AG10803 (cell line): ENCODE measurements at regions not wholly inside any gene's neighbourhood (a gene's known extent, or its start where the extent isn't known, plus 50 kb on each side); places are given as distances from the start of the nearest gene placed in this dataset.

ENCODE experiments used
- DNase-seq: peaks from one replicate; pipeline ENCODE4 v3.0.0; 2010; ENCODE audit warnings: low read depth
- H3K4me3 ChIP-seq: 2 replicates; pipeline ENCODE4 v1.5.1; 2011; ENCODE audit warnings: mild to moderate bottlenecking, low read length, control low read depth
- TF ChIP-seq, protein P1 (sequence below): conservative IDR thresholded peaks from 2 replicates; pipeline ENCODE4 v1.5.1; 2011; ENCODE audit warnings: mild to moderate bottlenecking, low read length, control low read depth, inconsistent platforms

DNA sequence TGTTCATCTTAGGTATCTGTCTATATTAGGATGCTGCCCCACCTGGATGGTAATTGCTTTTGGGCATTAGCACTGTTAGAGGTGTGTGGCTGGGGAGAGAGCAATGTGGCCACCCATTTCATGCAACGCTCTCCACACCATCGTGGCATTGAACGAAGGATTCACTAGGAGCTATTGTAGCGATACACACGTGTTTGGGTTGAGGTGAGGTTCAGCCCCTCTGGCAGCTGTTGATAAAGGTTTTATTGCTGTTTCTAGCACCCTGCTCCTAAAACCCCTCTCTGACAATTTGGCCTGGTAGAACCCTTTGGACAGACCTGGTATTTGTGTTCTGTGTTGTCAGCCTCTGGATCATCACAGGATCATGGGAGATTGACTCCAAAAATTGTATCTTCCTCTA, 280.9 kb downstream of the PRL start:
- DNase-seq: no peak
- H3K4me3 ChIP-seq: no peak overlapping the region
- TF ChIP-seq, protein P1, sequence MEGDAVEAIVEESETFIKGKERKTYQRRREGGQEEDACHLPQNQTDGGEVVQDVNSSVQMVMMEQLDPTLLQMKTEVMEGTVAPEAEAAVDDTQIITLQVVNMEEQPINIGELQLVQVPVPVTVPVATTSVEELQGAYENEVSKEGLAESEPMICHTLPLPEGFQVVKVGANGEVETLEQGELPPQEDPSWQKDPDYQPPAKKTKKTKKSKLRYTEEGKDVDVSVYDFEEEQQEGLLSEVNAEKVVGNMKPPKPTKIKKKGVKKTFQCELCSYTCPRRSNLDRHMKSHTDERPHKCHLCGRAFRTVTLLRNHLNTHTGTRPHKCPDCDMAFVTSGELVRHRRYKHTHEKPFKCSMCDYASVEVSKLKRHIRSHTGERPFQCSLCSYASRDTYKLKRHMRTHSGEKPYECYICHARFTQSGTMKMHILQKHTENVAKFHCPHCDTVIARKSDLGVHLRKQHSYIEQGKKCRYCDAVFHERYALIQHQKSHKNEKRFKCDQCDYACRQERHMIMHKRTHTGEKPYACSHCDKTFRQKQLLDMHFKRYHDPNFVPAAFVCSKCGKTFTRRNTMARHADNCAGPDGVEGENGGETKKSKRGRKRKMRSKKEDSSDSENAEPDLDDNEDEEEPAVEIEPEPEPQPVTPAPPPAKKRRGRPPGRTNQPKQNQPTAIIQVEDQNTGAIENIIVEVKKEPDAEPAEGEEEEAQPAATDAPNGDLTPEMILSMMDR: no peak

DNA sequence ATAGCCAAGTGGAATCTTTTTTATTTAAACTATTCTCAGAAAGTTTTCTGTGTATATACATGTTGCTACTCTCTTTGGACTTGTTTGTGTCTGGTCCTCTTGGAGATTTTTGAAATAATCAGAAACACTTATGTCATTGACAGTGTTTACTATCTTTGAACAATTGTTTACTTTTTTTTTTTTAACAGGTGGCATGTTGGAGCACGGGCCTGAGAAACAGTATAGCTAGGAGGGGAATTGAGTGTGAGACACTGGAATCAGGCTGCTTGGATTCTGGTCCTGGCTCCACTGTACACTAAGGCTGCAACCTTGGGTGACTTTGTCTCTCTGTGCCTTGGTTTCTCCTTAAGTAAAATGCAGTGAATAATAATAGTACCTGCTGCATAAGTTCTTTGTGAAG, 279.6 kb downstream of the PRL start:
- DNase-seq: no peak
- TF ChIP-seq, protein P1: no peak
- H3K4me3 ChIP-seq: no peak overlapping the region

DNA sequence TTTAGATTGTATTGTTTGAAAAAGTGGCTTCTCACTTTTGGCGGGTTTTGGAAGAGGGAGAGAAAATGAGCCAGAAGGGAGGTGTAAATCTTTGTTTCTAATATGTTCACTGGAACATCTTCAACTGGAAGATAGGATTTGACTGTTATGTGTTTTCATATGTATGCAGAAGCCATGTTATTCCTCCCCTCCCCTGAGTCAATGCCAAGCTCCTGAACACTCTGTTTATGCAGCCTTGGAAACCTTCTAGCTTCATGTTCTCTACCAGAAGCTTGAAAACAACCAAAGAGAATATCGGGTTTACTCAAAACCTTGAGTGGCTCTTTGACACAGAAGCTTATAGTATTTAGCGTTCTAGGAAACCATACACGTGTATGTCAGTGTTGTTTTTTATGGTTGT, 279.1 kb downstream of the PRL start:
- no peak for DNase-seq
- H3K4me3 ChIP-seq: no peak overlapping the region
- TF ChIP-seq, protein P1: no peak

DNA sequence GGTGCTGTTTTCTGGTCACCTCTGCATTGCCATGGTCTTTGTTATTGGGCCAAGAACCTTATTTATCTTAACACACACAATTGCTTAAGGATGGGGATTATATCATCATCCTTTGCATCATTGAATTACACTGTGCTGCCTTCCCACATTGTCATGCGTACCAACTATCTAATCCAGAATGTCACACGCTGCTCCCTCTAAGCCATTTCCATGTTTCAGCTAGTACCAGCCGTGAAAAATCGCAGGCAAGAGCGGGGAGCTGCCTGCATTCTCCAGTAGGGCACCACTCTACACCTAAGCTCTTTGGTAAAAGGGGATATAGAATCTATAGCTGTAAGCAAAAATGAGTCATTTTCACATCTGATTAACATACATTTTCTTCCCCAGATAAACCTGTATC, 277.0 kb downstream of the PRL start:
- no peak overlapping the region for H3K4me3 ChIP-seq
- TF ChIP-seq, protein P1: no peak
- DNase-seq: no peak

DNA sequence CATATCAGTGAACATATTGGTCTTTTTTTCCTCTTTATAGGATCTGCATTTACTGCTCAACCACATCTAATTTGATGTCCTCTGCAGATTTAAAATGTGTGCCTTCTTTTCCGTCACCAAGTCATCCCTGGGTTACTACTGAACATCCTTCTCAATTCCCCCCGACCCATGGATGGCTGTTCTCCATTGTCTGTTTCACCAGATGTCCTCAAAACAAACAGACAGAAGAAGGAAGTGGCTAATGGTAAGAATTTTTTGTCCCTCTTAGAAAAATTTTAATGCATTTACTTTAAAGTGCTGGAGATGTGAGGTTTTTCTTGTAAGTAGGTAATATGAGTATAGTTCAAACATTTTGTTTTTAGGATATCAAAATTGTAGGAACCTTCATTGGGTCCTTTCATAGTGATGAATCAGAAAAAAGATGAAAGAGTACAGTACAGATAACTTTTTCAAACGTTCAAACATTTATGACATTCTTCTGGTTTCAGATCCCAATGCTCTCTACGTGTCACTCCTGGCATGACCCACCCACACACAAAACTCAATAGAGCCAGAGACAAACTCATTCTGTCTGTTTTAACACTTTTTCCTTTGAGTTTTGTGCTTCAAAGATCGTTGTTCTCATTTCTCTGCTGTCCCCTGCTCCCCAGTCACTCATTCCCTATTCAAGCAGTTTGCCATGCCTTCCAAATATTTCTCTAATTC, 276.4 kb downstream of the PRL start:
- H3K4me3 ChIP-seq: no peak overlapping the region
- TF ChIP-seq, protein P1: no peak
- no peak for DNase-seq

DNA sequence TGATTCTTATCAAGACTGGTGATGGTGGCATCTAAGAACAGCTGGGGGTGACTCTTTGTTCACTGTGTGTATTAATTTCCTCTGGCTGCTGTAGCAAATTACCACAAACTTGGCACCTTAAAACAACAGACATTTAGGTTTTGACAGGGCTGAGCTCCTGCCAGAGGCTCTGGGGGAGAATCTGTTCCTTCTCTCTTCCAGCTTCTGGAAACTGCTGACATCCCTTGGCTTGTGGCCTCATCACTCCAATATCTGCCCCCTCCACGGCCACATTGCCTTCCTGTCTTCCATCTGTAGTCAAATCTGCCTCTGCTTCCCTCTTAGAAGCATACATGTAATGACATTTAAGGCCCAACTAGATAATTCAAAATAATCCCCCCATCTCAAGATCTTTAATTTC, 274.9 kb downstream of the PRL start:
- no peak for DNase-seq
- TF ChIP-seq, protein P1: no peak
- no peak overlapping the region for H3K4me3 ChIP-seq

DNA sequence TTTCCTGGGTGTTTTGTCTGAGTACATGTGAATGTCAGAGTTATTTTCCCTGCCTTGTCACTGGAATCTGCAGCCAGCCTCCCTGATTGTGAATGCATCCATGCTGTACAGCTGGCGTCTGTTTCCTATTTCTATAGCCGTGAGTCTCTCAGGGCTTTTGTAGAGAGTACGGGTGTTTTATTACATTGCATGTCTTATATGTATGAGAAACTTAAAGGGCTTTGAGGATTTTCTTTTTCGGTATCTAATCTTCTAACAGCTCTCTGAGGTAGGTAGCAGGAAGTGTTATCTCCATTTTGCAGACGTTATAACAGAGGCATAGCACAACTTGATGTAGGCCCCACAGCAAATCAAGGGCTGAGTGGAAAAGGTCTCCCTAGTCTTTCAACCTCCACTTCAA, 272.9 kb downstream of the PRL start:
- TF ChIP-seq, protein P1: no peak
- DNase-seq: no peak
- H3K4me3 ChIP-seq: no peak overlapping the region
